Activated naive CD4-positive, alpha-beta T cell treated with Interleukin-2 at 50 U/mL for 16 hours (primary cell): ENCODE measurements at regions not wholly inside any gene's neighbourhood (a gene's known extent, or its start where the extent isn't known, plus 50 kb on each side); places are given as distances from the start of the nearest gene placed in this dataset.
"Not testable (repeated sequence)": the region's sequence is repeated elsewhere in the genome, so short reads cannot be mapped to it uniquely, and the experiment has no call there.

Experiments
- DNase-seq: peaks from one replicate; pipeline ENCODE4 v3.0.0-alpha.2; 2020

DNA sequence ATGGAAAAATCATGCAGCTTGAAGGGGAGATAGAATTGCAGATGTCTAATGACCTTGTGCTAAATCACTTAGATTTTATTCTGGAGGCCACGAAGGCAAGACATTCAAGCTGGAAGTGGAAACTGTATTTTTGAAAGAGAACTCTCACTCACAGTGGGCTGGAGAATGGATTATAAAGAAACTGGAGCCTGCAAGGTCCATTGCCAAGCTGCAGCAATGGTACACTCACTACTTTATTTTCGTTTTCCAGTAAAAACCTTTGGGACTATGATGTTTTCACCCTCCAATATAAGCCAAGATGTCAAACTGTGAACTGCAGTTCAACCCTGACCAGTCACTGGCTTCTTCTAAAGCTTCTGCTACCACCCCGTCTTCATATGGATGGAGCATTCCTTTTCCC lies 62.0 kb downstream of the SKIDA1 start:
- DNase-seq = no peak

DNA sequence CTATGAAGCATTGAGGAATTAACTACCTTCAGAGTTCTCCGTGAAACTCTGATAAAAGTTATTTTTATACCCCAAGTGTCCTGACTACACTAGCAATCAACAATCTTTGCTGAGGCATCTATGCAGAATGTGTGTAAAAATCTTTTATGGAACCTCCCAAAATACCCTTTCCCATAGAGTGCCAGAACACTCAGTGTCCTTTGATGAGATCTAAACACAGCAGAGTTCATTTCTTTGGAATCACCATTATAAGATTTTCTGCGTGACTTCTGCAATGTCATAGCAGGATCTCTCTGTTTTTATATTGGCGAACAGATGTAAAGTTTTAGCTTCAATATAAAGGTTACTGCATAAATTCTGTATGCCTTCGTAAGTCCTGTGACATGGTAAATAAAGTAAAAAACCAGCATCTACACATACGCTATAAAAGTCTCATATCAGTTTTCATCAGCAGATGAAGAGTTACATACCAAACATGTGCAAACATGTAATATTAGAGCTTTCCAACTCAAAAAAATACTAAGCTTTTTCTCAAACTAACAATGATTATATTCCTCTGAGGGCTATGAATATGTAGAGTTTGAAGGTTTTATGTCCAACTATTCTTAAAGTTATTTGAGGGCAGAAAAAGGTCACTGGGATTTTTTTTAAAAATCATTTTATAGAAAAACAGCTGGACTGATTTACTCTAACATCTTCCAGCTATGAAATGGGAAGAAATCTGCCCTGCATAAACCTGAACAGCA lies 67.2 kb downstream of the SKIDA1 start:
- no peak for DNase-seq

DNA sequence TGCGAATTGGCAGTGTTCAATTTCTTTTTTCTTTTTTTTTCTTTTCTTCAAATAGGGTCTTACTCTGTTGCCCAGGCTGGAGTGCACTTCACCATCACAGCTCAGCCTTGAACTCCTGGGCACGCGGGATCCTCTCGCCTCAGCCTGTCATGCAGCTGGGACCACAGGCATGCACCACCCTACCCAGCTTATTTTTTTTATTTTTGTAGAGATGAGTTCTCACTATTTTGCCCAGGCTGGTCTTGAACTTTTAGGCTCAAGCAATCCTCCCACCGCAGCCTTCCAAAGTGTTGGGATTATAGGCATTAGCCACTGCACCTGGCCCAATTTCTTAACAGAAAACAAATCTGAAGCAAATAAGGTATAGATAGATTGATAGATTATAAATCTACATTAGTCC lies 69.3 kb downstream of the SKIDA1 start:
- no peak for DNase-seq

DNA sequence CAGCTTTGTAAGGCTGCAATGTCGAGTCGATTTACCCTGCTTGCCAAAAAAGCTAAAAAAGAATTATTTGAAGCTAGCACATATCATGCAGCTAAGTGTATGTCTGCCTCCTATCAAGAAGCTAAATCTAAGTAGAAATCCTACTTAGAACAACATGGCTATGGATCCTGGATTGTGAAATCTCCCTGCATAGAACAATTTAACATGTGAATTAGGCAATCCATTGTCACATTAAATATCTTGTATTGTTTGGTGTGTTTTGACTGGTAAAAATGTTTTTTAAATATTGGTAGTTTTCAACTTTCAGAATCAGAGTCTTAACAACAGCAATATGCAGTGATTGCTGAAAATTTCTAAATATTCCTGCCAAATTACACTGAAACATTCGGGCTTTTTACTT lies 73.3 kb downstream of the SKIDA1 start:
- no peak for DNase-seq

DNA sequence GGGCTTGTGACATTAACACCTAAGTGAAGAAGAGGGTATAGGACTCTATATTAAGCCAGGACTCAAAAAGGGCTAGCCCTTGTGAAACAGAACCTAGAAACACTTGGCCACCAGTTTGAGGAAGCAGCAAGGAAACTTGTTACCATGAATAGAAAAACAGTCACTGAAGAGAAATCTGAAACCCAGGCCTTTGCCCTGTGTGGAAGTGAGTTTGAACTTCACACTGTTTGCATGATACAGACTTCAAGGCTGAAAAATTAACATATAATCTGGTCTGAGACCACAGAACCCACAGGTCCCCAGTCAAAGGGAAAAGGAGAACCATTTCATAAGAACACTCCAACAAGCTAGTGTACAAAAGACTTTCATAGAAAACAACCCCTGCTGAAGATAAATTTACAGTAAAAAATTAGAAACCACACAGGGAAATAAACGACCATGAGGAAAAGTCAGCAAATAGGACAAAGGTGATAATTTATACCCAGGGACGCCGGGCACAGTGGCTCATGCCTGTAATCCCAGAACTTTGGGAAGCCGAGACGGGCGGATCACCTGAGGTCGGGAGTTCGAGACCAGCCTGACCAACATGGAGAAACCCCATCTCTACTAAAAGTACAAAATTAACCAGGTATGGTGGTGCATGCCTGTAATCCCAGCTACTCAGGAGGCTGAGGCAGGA lies 76.1 kb downstream of the SKIDA1 start:
- DNase-seq = no peak

DNA sequence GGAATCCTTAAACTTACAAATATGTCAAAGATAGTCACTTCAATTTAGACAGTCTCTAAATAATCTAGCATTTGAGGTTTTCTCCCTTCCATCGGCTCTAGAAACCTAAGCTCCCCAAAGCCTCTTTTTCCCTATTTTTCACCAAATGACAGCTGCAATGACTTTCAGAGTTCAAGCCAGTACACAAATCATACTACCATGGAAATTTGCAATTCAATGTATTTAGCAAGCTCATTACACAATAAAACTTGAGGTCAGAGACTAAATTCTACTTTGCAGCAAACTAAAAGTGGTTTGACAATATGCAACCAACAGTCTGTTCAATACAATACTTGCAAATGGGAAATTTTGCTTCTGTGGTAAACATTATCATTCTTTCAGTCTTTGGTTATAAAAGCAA lies 80.3 kb downstream of the SKIDA1 start:
- DNase-seq = no peak

DNA sequence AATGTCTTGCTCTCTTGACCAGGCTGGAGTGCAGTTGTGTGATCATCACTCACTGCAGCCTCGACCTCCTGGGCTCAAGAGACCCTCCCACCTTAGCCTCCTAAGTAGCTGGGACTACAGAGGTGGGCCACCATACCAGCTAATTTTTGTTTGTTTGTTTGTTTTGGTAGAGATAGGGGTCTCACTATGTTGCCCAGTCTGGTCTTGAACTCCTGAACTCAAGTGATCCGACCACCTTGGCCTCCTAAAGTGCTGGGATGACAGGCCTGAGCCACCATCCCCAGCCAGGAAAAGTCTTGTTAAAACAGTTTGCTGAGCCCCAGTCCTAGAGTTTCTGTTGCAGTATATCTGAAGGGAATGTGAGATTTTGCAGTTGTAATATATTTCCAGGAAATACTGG lies 83.9 kb downstream of the SKIDA1 start:
- no peak for DNase-seq

DNA sequence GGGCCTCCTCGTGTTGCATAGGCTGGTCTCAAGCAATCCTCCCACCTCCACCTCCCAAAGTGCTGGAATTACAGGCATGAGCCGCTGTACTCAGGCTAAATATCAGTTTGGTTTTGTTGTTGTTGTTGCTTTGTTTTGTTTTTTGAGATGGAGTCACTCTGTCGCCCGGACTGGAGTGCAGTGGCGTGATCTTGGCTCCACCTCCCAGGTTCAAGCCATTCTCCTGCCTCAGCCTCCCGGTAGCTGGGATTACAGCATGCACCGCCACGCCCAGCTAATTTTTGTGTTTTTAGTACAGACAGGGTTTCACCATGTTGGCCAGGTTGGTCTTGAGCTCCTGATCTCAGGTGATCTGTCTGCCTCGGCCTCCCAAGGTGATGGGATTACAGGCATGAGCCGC lies 86.6 kb downstream of the SKIDA1 start:
- DNase-seq = not testable (repeated sequence)

DNA sequence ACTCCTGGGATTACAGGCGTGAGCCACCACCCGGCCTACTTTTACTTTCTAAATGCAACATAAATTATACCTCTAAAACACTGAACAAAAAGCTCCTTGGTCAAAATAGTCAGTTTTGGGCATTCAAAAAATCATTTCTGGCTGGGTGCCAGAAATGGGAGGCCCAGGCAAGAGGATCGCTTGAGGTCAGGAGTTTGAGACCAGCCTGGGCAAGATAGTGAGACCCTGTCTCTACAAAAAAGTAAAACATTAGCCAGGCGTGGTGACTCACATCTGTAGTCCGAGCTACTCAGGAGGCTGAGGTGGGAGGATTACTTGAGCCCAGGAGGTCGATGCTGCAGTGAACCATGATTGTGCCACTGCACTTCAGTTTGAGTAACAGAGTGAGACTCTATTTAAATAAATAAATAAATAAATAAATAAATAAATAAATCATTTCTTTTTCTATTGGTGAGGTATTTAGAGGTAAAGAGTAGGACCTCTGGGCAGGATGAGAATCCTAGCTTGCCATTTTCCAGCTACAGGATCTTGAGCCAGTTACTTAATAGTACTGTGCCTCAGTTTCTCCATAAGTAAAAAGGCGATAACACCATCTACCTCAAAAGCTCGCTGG lies 87.6 kb downstream of the SKIDA1 start:
- DNase-seq = no peak

DNA sequence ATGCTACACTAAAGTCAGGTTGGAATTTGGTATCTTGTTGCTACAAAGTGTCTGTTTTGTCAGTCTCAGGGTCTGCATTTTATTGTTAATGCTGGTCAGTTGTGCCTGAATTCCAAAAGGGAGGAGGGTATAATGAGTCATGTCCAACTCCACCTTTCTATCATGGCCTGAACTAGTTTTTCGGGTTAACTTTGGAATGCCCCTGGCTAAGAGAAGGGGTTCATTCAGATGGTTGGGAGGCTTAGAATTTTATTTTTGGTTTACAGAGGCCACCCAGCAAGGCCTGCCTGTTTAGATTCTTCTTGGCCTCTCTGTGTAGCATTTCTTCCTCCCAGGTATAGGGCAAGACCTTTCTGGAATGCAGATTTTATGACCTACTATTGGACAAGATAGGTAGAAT lies 93.2 kb downstream of the SKIDA1 start:
- DNase-seq = no peak

DNA sequence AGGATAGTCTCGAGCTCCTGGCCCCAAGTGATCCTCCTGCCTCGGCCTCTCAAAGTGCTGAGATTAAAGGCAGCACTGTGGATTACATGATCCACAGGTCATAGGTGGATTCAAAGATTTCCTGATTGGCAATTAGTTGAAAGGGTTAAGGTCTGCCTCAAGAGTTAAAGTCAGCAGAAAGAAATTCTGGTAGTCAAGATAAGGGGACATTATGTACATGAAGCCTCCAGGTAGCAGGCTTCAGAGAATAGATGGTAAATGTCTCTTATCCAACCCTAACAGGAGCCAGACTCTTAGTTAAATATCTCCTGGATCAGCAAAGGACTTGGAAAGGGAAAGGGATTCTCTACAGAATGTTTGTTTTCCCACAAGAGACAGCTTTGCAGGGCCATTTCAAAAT lies 93.7 kb downstream of the SKIDA1 start:
- DNase-seq = no peak

DNA sequence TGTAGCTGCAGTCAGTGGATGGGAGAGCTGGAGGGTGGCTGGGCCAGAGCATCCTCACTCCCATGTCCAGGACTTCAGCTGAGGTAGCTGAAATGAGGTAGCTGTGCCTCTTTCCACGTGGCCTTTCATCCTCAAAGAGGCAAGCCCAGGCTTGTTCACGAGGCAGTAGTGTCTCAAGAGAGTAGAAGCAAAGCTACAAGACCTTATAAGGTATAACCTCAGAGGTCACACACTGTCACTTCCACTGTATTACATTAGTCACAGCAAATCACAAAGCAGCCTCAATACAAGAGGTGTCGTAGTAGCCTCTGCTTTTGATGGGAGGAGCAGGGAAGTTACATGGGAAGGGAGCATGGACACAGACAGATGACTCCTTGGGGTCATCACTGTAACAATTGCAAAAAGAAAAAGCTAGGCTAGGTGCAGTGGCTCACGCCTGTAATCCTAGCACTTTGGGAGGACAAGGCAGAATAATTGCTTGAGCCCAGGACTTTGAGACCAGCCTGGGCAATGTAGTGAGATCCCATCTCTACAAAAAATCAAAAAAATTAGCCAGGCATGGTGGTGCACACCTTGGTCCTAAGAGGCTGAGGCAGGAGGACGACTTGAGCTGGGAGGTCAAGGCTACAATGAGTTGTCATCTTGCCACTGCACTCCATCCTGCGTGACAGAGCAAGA lies 97.5 kb downstream of the SKIDA1 start:
- no peak for DNase-seq

DNA sequence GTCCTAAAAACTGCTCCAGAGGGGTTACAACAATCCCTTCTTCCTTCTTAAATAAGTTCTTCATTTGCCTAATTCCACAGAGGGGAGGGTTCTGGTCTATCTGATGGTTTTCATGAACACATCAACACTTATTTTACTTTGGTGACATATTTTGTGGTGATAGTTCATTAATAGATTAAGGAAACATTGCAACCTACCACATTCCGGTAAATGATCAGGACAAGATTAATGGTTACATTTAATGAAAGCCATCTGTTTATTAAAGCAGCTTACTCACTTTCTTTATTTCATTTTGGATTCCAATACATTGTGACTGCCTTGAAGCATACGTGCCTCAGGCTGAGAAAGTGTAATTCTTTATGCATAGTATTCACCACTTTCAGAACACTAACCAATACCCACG lies 101.0 kb downstream of the SKIDA1 start:
- no peak for DNase-seq

DNA sequence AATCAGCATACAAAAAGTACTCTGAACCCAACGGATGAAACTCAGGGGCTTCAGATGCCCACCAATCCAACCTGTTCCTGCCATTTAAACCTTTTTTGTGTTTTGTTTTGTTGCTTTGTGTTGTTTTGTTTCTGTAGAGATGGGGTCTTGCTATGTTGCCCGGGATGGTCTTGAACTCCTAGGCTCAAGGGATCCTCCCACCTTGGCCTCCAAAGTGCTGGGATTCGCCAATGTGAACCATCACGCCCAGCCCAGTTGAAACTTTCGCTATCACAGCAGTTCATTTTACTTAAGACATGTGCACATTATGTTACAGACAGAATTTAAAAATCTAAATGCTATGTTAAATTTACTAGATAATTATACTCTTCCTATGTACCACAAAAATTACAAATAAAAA lies 101.6 kb downstream of the SKIDA1 start:
- no peak for DNase-seq

DNA sequence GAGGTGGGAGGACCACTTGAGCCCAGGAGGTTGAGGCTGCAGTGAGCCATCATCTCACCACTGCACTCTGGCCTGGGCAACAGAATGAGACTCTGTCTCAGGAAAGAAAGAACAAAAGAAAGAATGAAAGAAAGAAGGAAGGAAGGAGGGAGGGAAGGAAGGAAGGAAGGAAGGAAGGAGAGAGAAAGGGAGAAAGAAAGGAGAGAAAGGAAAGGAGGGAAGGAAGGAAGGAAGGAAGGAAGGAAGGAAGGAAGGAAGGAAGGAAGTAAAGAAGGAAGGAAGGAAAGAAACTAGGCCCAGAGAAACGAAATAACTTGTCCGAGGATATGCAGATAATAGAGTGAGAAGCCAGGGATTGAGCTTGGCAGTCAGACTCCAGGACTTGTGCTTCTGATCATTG lies 102.1 kb downstream of the SKIDA1 start:
- no peak for DNase-seq

DNA sequence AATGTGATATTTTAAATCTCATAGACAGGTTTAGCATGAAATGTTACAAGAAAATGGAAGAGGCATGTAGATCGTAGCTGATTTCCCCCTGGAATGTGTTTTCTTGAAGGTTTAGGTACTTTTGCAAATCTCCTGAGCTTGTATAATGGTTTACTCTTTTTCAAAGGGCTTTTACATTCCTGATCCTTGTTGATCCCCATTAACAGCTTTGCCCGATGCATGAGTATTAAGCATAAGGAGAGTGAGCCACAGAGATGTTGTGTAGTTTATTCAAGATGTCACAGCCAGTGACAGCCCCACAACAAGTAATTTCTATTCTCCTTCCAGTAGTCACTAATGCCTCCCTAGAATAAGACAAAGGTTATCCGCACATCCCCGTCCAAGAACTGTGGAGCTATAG lies 103.7 kb downstream of the SKIDA1 start:
- no peak for DNase-seq

DNA sequence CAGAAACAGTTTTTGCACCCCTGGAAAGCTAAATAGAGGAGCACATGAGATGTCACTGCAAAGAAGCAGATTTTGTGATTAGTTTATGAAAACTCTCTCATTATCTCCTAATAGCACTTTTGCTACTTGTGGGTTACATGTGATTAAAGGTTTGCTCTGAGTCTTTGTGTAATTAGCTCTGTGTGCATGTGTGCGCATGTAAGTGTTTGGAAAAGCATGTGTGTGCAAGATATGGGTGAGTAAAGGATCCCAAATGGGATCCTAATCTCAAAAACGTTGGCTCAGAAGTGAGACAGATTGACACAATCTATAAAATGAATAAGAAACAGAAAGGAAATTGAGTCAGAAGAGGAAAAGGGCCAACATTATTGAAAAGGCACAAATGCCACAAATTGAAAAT lies 104.5 kb downstream of the SKIDA1 start:
- DNase-seq = no peak

DNA sequence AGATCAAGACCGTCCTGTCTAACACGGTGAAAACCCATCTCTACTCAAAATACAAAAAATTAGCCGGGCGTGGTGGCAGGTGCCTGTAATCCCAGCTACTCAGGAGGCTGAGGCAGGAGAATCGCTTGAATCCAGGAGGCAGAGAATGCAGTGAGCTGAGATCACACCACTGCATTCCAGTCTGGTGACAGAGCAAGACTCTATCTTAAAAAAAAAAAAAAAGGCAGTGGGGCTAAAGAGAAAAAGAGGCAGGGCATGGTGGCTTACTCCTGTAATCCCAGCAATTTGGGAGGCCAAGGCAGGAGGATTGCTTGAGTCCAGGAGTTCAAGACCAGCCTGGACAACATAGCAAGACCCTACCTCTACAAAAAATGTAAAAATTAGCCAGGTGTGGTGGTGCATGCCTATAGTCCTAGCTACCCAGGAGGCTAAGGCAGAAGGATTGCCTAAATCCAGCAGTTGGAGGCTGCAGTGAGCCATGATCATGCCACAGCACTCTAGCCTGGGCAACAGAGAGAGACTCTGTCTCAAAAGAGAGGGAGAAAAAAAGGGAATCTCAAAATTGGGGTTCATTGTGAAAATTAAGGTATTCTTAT lies 106.4 kb downstream of the SKIDA1 start:
- DNase-seq = not testable (repeated sequence)

DNA sequence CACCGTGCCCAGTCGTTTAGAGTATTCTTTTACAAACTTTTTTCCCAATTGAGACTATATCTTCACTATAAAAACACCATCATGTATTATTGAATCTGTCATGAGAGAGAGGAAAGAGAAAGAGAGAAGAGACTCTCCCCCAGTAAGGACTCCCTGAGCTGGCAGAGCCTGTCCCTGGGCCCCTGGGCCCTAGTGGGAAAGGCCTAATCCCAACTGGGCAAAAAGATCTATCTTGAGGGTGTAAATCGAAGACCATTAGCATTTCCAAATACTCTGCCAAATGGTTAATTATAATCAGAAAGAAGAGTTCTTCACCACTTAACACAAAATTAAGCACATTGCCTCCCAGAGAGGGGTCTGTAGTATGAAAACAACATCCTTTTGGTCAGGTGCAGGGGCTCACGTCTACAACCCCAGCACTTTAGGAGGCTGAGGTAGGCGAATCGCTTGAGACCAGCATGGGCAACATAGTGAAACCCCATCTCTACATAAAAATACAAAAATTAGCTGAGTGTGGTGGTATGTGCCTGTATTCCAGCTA lies 108.2 kb downstream of the SKIDA1 start:
- DNase-seq = no peak

DNA sequence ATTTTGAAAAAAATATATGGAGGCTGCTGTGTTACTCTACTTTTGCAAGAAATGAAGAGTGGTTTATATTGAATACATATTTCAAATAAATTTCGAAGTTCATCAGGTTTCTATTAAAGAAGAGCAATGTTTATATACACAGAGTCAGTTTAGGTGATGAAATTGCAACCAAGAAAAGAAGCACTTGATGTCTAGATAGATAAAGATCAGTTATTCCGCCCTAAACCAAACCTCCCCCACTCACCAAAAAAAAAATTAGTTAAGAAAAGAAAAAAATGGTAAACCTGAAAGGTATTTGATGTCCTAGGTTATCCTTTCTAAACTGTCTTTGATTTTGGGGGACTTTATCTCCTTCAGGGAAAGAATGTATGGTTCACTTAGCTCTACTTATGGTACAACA lies 111.8 kb downstream of the SKIDA1 start:
- DNase-seq = no peak

DNA sequence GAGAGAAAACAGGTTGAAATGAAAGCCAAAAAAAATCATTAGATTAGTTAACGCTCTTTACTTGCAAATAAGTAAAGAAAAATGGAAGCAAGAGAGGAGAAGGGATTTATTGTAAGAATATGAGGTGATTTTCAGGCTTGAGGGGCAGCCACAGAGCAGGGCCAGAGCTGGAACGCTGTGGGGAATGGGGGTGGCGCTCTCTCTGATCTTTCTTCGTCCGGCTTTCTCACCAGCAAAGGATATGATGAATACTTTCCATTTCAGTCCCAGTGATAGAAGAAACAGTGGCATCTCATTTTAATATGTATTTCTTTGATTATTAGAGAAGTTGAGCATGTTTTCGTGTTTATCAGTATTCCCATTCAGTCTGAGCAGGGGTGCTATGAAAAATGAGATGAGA lies 112.2 kb downstream of the SKIDA1 start:
- no peak for DNase-seq

DNA sequence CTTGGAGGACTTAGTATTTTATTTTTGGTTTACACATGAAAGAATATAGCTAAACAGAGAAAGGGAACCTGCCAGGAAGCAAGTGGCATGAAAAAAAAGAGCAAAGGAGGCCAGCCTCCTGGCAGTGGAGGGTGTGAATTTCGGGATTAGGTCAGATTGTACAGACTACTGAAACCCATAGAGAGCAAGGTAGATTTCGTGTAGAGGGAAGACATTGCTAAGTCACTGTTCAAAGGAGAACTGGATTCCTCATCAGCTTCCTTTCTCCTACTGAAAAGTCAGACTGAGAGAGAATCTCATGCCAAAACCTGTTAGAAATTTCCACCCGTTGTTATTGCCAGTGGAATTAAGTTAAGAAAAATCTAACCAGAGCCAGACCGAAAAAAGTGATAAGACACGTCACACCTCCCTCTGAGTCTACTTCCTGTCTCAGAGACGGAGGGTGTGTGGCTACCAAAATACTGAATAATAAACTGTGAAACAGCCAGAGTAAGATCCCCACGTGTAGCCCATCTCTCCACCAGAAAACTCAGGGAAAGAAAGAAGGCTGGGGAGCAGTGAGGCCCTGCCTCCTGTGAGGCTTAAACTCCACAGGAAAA lies 118.8 kb downstream of the SKIDA1 start:
- DNase-seq = no peak

DNA sequence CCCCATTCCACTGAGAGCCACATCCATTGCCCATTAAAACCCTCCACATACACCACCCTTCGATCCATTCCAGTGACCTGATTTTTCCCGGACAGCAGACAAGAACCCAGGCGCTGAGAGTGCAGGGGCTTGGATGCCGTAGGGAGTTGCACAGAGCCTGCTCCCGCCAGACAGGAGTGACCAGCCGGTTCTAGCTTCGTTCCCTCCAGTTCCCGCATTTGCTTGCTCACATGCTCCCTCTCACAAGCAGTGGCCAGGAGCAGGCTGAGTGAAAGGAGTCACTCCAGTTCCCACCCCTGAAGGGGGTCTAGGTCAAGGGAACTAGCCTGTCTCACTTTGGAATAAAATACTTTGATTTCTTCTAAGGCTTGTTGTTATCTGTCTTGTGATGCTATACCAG lies 119.5 kb downstream of the SKIDA1 start:
- DNase-seq = no peak
